Lower lobe of right lung (tissue), 2 donors: ENCODE measurements at regions not wholly inside any gene's neighbourhood (a gene's known extent, or its start where the extent isn't known, plus 50 kb on each side); places are given as distances from the start of the nearest gene placed in this dataset.

Experiments used
- ATAC-seq, 2 donors: fragments of 200-7000 bp; cut with Tn5 transposase; one replicate each; pipeline ENCODE4 v1.9.1; 2020 to 2022; ENCODE audit warnings: mild to moderate bottlenecking in 2 of 2, moderate library complexity in 2 of 2
- DNase-seq: peaks from one replicate; pipeline ENCODE4 v3.0.0-alpha.2; 2020
- H3K27ac ChIP-seq: fragments of 200-600 bp; one replicate; pipeline ENCODE4 v1.8.0; 2022
- H3K27me3 ChIP-seq: fragments of 200-600 bp; one replicate; pipeline ENCODE4 v1.8.0; 2022; ENCODE audit warnings: low read depth
- H3K36me3 ChIP-seq: fragments of 200-600 bp; one replicate; pipeline ENCODE4 v1.8.0; 2022; ENCODE audit warnings: mild to moderate bottlenecking
- H3K4me1 ChIP-seq: fragments of 200-600 bp; one replicate; pipeline ENCODE4 v1.8.0; 2022
- H3K4me3 ChIP-seq: fragments of 200-600 bp; one replicate; pipeline ENCODE4 v1.8.0; 2022; ENCODE audit warnings: mild to moderate bottlenecking
- H3K9me3 ChIP-seq: fragments of 200-600 bp; one replicate; pipeline ENCODE4 v1.8.0; 2022
- intact Hi-C: fragments of 100-400 bp; cut with DNase I; formaldehyde crosslinking; loops from one replicate; pipeline ENCODE4 v1.11.0; 2022
- TF ChIP-seq, protein P1 (sequence below): fragments of 200-600 bp; IDR thresholded peaks from one replicate; pipeline ENCODE4 v1.8.0; 2022; ENCODE audit warnings: antibody characterized with exemption, mild to moderate bottlenecking
- donor health status: DM: no; HTN: yes; CAD: no; lungs with severe emphysema.

- Histone ChIP-seq H3K4me3 (no peak overlapping the region), H3K36me3 (no peaks in the 10 kb centered on the region), H3K27ac (no peak overlapping the region), H3K9me3 (no peaks in the 10 kb centered on the region), H3K4me1 (no peaks in the 10 kb centered on the region), H3K27me3 (no peaks in the 10 kb centered on the region)
- TF ChIP-seq, protein P1, sequence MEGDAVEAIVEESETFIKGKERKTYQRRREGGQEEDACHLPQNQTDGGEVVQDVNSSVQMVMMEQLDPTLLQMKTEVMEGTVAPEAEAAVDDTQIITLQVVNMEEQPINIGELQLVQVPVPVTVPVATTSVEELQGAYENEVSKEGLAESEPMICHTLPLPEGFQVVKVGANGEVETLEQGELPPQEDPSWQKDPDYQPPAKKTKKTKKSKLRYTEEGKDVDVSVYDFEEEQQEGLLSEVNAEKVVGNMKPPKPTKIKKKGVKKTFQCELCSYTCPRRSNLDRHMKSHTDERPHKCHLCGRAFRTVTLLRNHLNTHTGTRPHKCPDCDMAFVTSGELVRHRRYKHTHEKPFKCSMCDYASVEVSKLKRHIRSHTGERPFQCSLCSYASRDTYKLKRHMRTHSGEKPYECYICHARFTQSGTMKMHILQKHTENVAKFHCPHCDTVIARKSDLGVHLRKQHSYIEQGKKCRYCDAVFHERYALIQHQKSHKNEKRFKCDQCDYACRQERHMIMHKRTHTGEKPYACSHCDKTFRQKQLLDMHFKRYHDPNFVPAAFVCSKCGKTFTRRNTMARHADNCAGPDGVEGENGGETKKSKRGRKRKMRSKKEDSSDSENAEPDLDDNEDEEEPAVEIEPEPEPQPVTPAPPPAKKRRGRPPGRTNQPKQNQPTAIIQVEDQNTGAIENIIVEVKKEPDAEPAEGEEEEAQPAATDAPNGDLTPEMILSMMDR: no peak
- DNase-seq (no peak), ATAC-seq (no peak)
- intact Hi-C loops: no loop called here
Observed at GRCh38 chr11:69572861-69573260, 68.1 kb upstream of the CCND1 start.

- TF ChIP-seq, protein P1: no peak
- H3K9me3 ChIP-seq: no peaks in the 10 kb centered on the region
- H3K4me3 ChIP-seq: no peak overlapping the region
- no peak overlapping the region for H3K27ac ChIP-seq
- no peaks in the 10 kb centered on the region for H3K36me3 ChIP-seq
- intact Hi-C loops: no loop called here
- DNase-seq (no peak), ATAC-seq (no peak)
- H3K27me3 ChIP-seq: no peaks in the 10 kb centered on the region
- H3K4me1 ChIP-seq: no peaks in the 10 kb centered on the region
Observed at GRCh38 chr11:69573761-69574607, 67.0 kb upstream of the CCND1 start.

GRCh38 chr11:69574608-69575255 lies 66.2 kb upstream of the CCND1 start:
- Histone ChIP-seq H3K27ac (no peak overlapping the region), H3K4me1 (no peaks in the 10 kb centered on the region), H3K9me3 (no peaks in the 10 kb centered on the region), H3K4me3 (no peak overlapping the region), H3K36me3 (no peaks in the 10 kb centered on the region), H3K27me3 (no peaks in the 10 kb centered on the region)
- DNase-seq (no peak), ATAC-seq (no peak)
- TF ChIP-seq, protein P1: no peak
- intact Hi-C loops: no loop called here

DNA sequence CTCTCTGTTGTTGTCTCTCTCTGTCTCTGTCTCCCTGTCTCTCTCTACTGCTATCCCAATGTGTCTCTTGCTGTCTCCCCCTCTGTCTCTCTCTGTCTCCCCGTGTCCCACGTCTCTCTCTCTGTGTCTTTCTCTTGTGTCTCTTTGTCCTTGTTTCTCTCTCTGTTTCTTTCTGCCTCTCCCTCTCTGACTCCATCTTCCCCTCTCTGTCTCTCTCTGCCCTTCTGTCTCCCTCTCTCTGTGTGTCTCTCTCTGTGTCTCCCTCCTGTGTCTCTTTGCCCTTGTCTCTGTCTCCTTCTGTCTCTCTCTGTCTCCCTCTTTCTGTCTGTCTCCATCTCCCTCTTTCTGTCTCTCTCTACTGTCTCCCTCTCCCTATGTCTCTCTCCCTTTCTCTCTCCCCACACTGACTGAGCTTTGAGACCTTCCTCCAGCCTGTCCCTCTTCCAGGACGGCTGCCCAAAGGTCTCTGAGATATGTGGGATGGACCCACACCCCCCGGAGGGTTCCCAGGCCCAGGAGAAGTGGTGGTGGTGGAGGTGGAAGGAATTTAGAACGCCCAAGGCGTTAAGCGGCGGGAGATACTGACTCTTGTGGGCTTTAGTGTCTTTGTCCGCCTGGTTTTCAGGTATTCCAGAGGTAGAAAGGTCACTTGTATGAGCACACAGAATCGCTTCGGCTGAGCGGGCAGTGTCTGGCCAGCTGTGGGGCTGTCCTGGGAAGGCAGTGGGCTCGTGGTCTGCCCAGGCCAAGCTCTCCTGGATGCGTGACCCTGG lies 65.5 kb upstream of the CCND1 start:
- no peak overlapping the region for H3K4me3 ChIP-seq
- no peaks in the 10 kb centered on the region for H3K36me3 ChIP-seq
- ATAC-seq (no peak), DNase-seq (no peak)
- H3K9me3 ChIP-seq: no peaks in the 10 kb centered on the region
- intact Hi-C loops: no loop called here
- TF ChIP-seq, protein P1: no peak
- H3K27ac ChIP-seq: no peak overlapping the region
- no peaks in the 10 kb centered on the region for H3K27me3 ChIP-seq
- no peaks in the 10 kb centered on the region for H3K4me1 ChIP-seq

DNA sequence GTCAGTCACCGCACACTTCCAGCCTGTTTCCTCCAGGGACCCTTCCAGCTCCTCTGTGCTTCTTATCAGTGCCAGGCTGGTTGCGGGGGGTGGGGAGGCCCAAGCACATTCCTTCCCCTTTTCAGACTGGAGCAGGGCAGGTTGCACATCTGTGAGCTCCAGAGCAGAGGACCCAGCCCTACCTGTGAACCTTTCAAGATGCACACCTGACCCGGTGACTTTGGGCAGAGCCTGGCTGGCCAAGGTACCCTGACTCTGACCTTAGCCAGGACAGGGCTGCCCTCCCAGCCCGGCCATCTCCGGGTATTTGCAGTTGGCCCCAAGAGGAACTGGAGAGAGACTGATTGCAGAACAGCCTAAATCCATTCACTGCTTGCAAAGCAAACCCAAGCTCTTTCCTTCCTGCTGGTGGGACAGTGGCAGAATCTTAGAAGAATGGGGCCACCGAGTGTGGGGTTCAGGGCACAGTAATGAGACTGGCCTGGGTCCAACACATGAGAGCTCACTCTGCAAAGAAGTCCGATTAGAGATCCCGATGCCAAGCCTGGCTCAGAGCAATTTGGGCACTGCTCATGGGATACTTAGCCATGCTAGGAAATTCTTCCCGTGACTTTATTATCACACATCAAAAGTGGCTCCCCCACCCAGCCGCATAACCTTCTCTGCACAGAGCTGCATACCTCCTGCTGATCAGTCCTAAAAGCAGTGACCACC lies 64.7 kb upstream of the CCND1 start:
- TF ChIP-seq, protein P1: no peak
- DNase-seq (no peak), ATAC-seq (peak; percentile 23 to 52)
- no peaks in the 10 kb centered on the region for H3K4me1 ChIP-seq
- no peaks in the 10 kb centered on the region for H3K27me3 ChIP-seq
- no peaks in the 10 kb centered on the region for H3K36me3 ChIP-seq
- H3K9me3 ChIP-seq: no peaks in the 10 kb centered on the region
- no peak overlapping the region for H3K27ac ChIP-seq
- intact Hi-C loops: no loop called here
- H3K4me3 ChIP-seq: no peak overlapping the region
